H9 (cell line): ENCODE measurements at regions not wholly inside any gene's neighbourhood (a gene's known extent, or its start where the extent isn't known, plus 50 kb on each side); places are given as distances from the start of the nearest gene placed in this dataset.

Source experiments
- DNase-seq: peaks from one replicate; pipeline ENCODE4 v3.0.0-alpha.2; 2017
- H2AFZ ChIP-seq: one replicate; pipeline ENCODE4 v1.6.1; 2013; ENCODE audit warnings: mild to moderate bottlenecking, low read length, control low read depth, moderate library complexity
- H2AK5ac ChIP-seq: 2 replicates; pipeline ENCODE4 v1.6.1; 2013; ENCODE audit warnings: low read length, control low read depth, mixed read lengths; ENCODE audit not compliant: insufficient read length
- H2BK120ac ChIP-seq: one replicate; pipeline ENCODE4 v1.6.1; 2013; ENCODE audit warnings: low read depth, mild to moderate bottlenecking, low read length, control low read depth, inconsistent platforms; ENCODE audit not compliant: poor library complexity, severe bottlenecking
- H2BK12ac ChIP-seq: 2 replicates; pipeline ENCODE4 v1.6.1; 2013; ENCODE audit warnings: low read length, control low read depth, mixed read lengths, low read depth; ENCODE audit not compliant: insufficient read length
- H2BK15ac ChIP-seq: 2 replicates; pipeline ENCODE4 v1.6.1; 2013; ENCODE audit warnings: low read depth, low read length, control low read depth
- H2BK20ac ChIP-seq: one replicate; pipeline ENCODE4 v1.6.1; 2013; ENCODE audit warnings: low read depth, mild to moderate bottlenecking, low read length, control low read depth, inconsistent platforms; ENCODE audit not compliant: poor library complexity, severe bottlenecking
- H2BK5ac ChIP-seq: 2 replicates; pipeline ENCODE4 v1.6.1; 2013; ENCODE audit warnings: low read length, control low read depth, mixed read lengths; ENCODE audit not compliant: insufficient read length
- H3K14ac ChIP-seq: 2 replicates; pipeline ENCODE4 v1.6.1; 2013; ENCODE audit warnings: low read length, control low read depth; ENCODE audit not compliant: insufficient read depth
- H3K18ac ChIP-seq: 2 replicates; pipeline ENCODE4 v1.6.1; 2013; ENCODE audit warnings: low read depth, mild to moderate bottlenecking, mixed read lengths, low read length, control low read depth; ENCODE audit not compliant: insufficient read length
- H3K23ac ChIP-seq: 2 replicates; pipeline ENCODE4 v1.6.1; 2013; ENCODE audit warnings: low read length, control low read depth, mixed read lengths, low read depth; ENCODE audit not compliant: insufficient read length
- H3K23me2 ChIP-seq: 2 replicates; pipeline ENCODE4 v1.6.1; 2013; ENCODE audit warnings: low read depth, mild to moderate bottlenecking, mixed read lengths, low read length, control low read depth; ENCODE audit not compliant: insufficient read length, poor library complexity, severe bottlenecking
- H3K27ac ChIP-seq: 2 replicates; pipeline ENCODE4 v1.5.1; 2013; ENCODE audit warnings: low read length, control low read depth, mixed read lengths, low read depth; ENCODE audit not compliant: insufficient read length
- H3K27me3 ChIP-seq: 2 replicates; pipeline ENCODE4 v1.6.1; 2013; ENCODE audit warnings: low read length, control low read depth, inconsistent platforms; ENCODE audit not compliant: insufficient read depth
- H3K4ac ChIP-seq: 2 replicates; pipeline ENCODE4 v1.6.1; 2013; ENCODE audit warnings: low read depth, mild to moderate bottlenecking, control low read depth, inconsistent platforms, low read length, moderate library complexity
- H3K4me1 ChIP-seq: 2 replicates; pipeline ENCODE4 v1.6.1; 2013; ENCODE audit warnings: low read length, control low read depth, inconsistent platforms; ENCODE audit not compliant: insufficient read depth
- H3K4me2 ChIP-seq: 2 replicates; pipeline ENCODE4 v1.6.1; 2013; ENCODE audit warnings: low read length, control low read depth, mixed read lengths; ENCODE audit not compliant: insufficient read length, insufficient read depth
- H3K56ac ChIP-seq: 2 replicates; pipeline ENCODE4 v1.6.1; 2013; ENCODE audit warnings: low read depth, mild to moderate bottlenecking, mixed read lengths, low read length, control low read depth; ENCODE audit not compliant: insufficient read length
- H3K79me1 ChIP-seq: 2 replicates; pipeline ENCODE4 v1.6.1; 2013; ENCODE audit warnings: low read depth, mild to moderate bottlenecking, moderate library complexity, low read length, control low read depth, inconsistent platforms; ENCODE audit not compliant: insufficient read depth, poor library complexity, severe bottlenecking
- H3K79me2 ChIP-seq: 2 replicates; pipeline ENCODE4 v1.6.1; 2013; ENCODE audit warnings: low read length, control low read depth, inconsistent platforms; ENCODE audit not compliant: insufficient read depth
- H3K9ac ChIP-seq: 2 replicates; pipeline ENCODE4 v1.6.1; 2013; ENCODE audit warnings: low read length, control low read depth, mixed read lengths; ENCODE audit not compliant: insufficient read length; ENCODE audit errors: extremely low read depth
- H3K9me3 ChIP-seq: one replicate; pipeline ENCODE4 v1.6.1; 2013; ENCODE audit warnings: low read depth, low read length, inconsistent platforms; ENCODE audit not compliant: control insufficient read depth
- H3T11ph ChIP-seq: one replicate; pipeline ENCODE4 v1.6.1; 2013; ENCODE audit warnings: mild to moderate bottlenecking, low read length, control low read depth, inconsistent platforms
- H4K20me1 ChIP-seq: one replicate; pipeline ENCODE4 v1.6.1; 2013; ENCODE audit not compliant: control insufficient read depth, insufficient read length, insufficient read depth
- H4K5ac ChIP-seq: 2 replicates; pipeline ENCODE4 v1.6.1; 2013; ENCODE audit warnings: low read depth, mild to moderate bottlenecking, mixed read lengths, low read length, control low read depth; ENCODE audit not compliant: insufficient read length
- H4K8ac ChIP-seq: replicated peaks from 2 replicates; pipeline ENCODE4 v1.6.1; 2013; ENCODE audit warnings: low read length, control low read depth, mixed read lengths, low read depth; ENCODE audit not compliant: insufficient read length
- H4K91ac ChIP-seq: 2 replicates; pipeline ENCODE4 v1.6.1; 2013; ENCODE audit warnings: low read depth, mild to moderate bottlenecking, moderate library complexity, mixed read lengths, low read length, control low read depth; ENCODE audit not compliant: insufficient read length
- H3K27ac Mint-ChIP-seq, 3 experiments: 2 replicates in 2 of 3; 3 replicates in 1 of 3; pipeline ENCODE4 v1.8.0; 2020 to 2021; ENCODE audit warnings: mixed read lengths in 3 of 3, mild to moderate bottlenecking in 1 of 3, moderate library complexity in 1 of 3
- H3K27me3 Mint-ChIP-seq: 2 replicates; pipeline ENCODE4 v1.8.0; 2021; ENCODE audit warnings: low read depth, mild to moderate bottlenecking, moderate library complexity, mixed read lengths
- H3K36me3 Mint-ChIP-seq, 3 experiments: 2 replicates in 2 of 3; 3 replicates in 1 of 3; pipeline ENCODE4 v1.8.0; 2020 to 2021; ENCODE audit warnings: low read depth in 3 of 3, mixed read lengths in 3 of 3; ENCODE audit not compliant: insufficient read depth in 1 of 3
- H3K4me1 Mint-ChIP-seq, 2 experiments: 2 replicates each; pipeline ENCODE4 v1.8.0; 2020; ENCODE audit warnings: mixed read lengths in 2 of 2
- H3K4me3 Mint-ChIP-seq, 2 experiments: 2 replicates in 1 of 2; 3 replicates in 1 of 2; pipeline ENCODE4 v1.8.0; 2020 to 2021; ENCODE audit warnings: mild to moderate bottlenecking in 2 of 2, mixed read lengths in 2 of 2, moderate library complexity in 1 of 2
- H3K9me3 Mint-ChIP-seq, 2 experiments: 2 replicates in 1 of 2; 3 replicates in 1 of 2; pipeline ENCODE4 v1.8.0; 2020; ENCODE audit warnings: mild to moderate bottlenecking in 2 of 2, mixed read lengths in 2 of 2, moderate library complexity in 1 of 2
- CTCF ChIP-seq: fragments of 200-600 bp; sonication (generic); conservative IDR thresholded peaks from 3 replicates; pipeline ENCODE4 v1.8.0; 2021; ENCODE audit warnings: antibody characterized with exemption, mild to moderate bottlenecking
- WGBS: extraction: QIAGEN DNeasy Blood & Tissue Kit; methylation state at CpG from one replicate; pipeline ENCODE4 v1.1.7; 2013; ENCODE audit warnings: missing lambda C conversion rate, low lambda C conversion rate, mixed read lengths; ENCODE audit not compliant: insufficient read length; ENCODE audit errors: extremely low coverage; 5-methylcytosine and 5-hydroxymethylcytosine counted together

DNA sequence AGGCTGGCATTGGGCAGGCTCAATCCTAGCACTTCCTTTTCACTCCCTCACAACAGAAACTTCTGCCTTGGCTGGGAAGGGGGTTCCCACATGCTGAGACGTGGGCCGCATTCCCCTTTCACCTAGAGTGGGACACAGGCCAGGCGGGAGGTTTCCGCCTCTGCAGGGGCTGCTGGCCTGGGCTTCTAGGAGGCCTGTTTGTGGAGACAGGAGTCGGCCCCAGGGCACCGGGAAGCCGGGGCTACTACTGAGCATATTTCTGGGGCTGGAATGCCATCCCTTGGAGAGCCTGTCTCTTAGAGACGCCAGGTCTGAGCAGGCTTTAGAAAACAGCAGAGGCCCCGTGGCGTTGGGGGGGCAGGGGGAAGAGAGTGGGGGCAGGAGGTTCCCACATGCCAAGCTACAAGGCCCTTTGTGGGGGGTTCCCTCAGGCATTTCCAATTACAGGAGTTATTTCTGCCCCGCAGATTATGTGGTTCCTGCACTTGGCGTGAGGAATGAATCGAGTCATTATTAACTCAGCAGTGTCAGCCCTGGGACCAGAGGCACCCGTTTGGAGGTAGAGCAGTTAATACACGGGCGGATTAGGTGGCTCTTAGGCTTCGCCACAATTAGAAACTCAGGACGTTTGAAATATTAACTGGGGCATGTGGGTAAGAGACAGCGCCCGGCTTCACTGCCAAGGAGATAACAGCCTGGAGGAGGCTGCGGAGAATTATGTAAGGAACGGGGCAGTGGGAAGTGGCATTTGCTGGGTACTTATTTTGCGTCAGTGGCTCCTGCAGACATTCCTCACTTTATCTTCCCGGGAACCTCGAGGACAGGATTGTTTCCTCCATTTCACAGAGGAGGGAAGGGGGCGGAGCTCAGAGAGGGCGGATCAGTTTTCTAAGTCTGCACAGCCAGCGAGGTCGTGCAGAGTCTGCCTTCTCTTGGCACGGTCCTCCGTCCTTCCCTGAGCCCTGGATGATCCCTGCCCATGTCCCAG, 162.5 kb downstream of the MAF start:
- Mint-ChIP-seq H3K36me3 (no peaks in the 10 kb centered on the region; a peak in 1 of 7 replicates), H3K4me1 (peaks cover 20 to 24% of the 10 kb centered on the region in 2 experiments), H3K27me3 (peaks cover 4% of the 10 kb centered on the region; the same call in 1 of the 2 replicates), H3K9me3 (no peaks in the 10 kb centered on the region), H3K27ac (peak overlapping the region in 2 of 3 experiments; percentile 66 to 77; a peak in 4 of 7 replicates), H3K4me3 (peak overlapping the region in 1 of 2 experiments; percentile 11; a peak in 2 of 5 replicates)
- Histone ChIP-seq H2BK20ac (no peak overlapping the region), H3K56ac (no peak overlapping the region), H3K18ac (no peak overlapping the region), H3K27me3 (no peaks in the 10 kb centered on the region), H4K8ac (no peak overlapping the region), H3K27ac (no peak overlapping the region), H3K79me1 (no peaks in the 10 kb centered on the region), H3K4ac (no peak overlapping the region), H2AFZ (no peak overlapping the region), H3K14ac (no peak overlapping the region), H3K23ac (no peak overlapping the region), H3K4me1 (no peaks in the 10 kb centered on the region), H3K9ac (no peak overlapping the region), H2AK5ac (no peak overlapping the region), H4K91ac (no peak overlapping the region), H3K79me2 (no peaks in the 10 kb centered on the region), H3K9me3 (no peaks in the 10 kb centered on the region), H3K4me2 (no peak overlapping the region), H2BK120ac (no peak overlapping the region), H3T11ph (no peak overlapping the region), H2BK15ac (no peak overlapping the region), H2BK12ac (no peak overlapping the region), H2BK5ac (no peak overlapping the region), H3K23me2 (no peaks in the 10 kb centered on the region), H4K5ac (no peak overlapping the region), H4K20me1 (no peaks in the 10 kb centered on the region)
- no CpG with 5 or more reads among the region's 31 CpGs for WGBS
- DNase-seq: peak; percentile 56
- no peak for TF ChIP-seq CTCF
